Stimulated activated CD4-positive, alpha-beta T cell treated with anti-CD3 and anti-CD28 coated beads, Interleukin-4, amount 100 ng/mL, for 24 hours (primary cell): ENCODE measurements at regions not wholly inside any gene's neighbourhood (a gene's known extent, or its start where the extent isn't known, plus 50 kb on each side); places are given as distances from the start of the nearest gene placed in this dataset.

ENCODE experiments used
- DNase-seq: peaks from one replicate; pipeline ENCODE4 v3.0.0-alpha.2; 2020

- no peak for DNase-seq
Measured at GRCh38 chr11:130720232-130721022, 195.9 kb downstream of the SNX19 start.

- no peak for DNase-seq
Measured at GRCh38 chr11:130721023-130721681, 195.1 kb downstream of the SNX19 start.

- DNase-seq = no peak
Measured at GRCh38 chr11:130721736-130722135, 194.5 kb downstream of the SNX19 start.

- no peak for DNase-seq
Measured at GRCh38 chr11:130722401-130722800, 193.9 kb downstream of the SNX19 start.

GRCh38 chr11:130725421-130726233, 190.7 kb downstream of the SNX19 start:
- DNase-seq = no peak

DNA sequence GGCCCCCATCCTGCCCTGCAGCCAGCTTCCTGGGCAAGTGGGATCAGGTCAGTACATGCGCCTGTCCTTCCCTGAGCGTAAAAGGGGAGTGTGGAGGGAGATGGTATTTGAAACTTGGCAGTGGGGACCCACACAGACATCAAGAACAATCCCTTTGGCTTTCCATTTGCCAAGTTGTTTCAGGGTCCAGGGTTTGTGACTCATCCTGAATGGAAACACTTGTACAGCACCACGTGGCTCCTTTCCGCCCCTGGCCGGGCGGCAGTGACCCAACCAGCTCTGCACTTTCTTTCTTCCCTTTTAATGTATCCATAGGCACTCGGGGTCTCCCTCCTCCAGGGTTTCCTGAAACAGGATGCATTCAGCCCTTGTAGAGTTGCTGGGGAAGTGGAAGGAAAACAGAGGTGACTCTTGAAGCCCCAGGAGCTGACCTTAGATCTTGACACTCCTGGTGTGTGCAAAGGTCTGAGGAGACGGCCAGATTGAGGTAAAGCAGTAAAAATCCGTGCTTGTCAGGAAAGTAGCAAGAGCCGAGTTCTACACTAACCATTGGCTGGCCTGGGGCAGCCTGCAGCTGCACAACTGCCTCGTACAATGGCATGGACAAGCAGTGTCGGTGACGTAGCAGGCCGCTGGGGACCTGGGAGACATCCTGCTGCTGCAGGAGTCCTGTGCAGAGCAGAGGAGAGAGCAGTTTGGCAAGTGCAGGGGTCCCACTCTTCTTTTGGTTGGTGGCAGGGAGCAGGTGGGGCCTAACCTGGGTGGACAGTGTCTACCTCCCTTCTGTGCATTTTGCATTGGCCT, 189.8 kb downstream of the SNX19 start:
- DNase-seq = no peak

DNA sequence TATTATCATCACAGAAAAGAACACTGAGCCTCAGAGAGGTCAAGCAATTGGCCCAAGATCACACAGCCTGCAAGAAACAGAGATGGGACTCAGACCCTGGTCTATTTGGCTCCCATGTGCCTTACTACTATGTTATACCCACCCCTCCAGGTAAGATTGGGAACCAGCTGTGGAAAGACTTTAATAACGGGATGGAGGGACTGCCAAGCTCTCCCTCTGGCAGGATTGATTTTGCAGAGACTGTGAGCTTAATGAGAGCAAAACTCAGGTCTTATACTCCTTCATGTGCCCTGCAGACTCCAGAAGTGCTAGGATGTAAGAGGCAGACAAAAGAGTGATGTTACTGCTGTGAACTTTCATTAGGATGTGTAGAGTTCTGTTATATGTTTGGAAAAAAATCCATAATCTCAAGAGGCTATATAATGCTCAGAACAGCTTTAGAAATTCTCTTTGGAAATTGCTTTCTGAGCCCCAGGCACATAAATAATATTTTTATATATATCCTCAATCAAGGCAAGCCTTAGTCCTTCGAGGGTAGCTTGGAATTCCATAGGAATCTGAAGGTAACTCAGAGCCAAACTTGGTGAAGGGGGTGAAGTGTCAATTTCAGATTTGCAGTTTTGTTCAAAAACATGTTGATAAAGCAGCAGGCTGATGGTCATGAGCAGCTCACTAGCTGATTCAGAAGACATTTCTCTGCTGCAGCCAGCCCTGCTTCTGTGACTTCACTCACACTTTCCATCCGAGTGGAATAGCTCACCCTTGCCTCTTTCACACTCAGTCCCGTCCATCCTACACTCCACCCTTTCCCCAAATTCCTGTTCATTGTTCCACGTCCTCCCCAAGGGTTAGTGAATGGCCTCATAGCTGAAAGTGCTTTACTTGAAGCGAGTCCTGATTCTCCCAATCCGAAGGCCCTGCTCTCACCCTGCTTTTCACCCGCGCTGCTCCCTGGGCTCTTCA, 188.8 kb downstream of the SNX19 start:
- no peak for DNase-seq

DNA sequence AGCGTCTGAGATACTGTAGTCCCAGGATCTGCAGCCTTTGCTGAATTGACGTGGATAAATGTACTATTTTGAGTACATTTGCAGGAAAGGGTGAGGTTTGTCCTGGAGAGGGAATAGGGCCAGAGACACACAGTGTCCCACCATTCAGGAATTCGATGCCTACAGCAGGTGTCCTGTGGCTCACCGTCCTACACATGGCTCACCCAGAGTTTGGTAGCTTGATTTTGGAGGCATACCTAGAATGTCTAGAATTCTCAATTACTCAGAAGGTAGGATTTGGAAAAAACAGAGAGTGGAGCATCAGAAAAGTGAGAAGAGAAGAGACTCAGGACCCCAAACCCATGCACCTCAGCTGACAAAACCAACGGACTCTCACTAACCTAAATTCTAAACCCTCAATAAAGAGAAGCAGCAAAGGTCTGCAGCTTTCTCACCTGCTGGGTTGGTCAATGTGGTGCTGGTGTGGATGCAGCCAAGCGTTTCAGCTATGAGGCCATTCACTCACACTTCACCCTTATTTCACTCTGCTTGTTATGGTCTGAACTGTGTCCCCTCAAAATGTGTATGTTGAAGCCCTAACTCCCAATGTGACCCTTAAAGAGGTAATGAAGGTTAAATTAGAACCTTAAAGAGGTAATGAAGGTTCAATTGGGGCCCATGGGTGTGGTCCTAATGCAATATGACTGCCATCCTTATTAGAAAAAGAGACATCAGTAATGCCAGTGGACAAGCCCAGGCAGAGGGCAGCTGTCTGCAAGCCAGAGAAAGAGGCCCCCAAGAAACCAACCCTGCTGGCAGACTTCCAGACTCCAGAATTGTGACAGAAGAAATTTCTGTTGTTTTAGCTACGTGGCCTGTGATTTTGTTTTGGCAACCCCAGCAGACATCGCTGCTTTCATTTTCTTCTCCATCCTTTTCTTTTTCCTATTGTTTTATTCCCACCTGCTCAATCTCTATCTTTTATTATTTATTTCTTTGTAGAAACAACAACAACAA, 187.8 kb downstream of the SNX19 start:
- DNase-seq = no peak

- DNase-seq = no peak
Measured at GRCh38 chr11:130729193-130729592, 187.1 kb downstream of the SNX19 start.

DNA sequence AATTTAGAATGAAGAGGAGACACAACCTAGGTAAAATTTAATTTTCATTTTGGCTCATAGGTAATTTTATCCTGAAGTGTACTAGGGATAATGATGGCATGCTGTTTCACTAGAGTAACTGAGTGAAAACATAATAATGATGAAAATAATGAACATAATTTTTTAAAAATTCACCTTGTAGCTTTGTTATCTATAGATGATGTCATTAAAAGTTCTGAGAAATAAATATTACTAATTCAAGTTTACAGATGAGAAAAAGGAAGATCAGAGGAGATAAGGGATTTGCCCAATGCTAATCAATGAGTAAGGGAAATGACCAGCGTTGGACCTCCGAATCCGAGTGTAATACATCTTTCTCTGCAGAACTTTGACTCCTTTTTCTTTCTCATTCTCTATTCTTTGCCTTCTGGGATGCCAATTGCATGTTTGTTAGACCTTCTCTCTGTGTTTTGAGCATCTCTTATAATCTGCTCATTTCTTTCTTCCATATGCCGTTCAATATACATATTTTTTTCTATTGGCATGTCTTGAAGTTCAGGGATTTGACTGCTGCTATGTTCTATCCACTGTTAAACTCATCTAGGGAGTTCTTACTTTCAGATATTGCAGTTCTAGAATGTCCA, 186.5 kb downstream of the SNX19 start:
- no peak for DNase-seq

GRCh38 chr11:130731401-130731800, 184.9 kb downstream of the SNX19 start:
- DNase-seq = no peak

- no peak for DNase-seq
Measured at GRCh38 chr11:130732476-130732875, 183.8 kb downstream of the SNX19 start.

DNA sequence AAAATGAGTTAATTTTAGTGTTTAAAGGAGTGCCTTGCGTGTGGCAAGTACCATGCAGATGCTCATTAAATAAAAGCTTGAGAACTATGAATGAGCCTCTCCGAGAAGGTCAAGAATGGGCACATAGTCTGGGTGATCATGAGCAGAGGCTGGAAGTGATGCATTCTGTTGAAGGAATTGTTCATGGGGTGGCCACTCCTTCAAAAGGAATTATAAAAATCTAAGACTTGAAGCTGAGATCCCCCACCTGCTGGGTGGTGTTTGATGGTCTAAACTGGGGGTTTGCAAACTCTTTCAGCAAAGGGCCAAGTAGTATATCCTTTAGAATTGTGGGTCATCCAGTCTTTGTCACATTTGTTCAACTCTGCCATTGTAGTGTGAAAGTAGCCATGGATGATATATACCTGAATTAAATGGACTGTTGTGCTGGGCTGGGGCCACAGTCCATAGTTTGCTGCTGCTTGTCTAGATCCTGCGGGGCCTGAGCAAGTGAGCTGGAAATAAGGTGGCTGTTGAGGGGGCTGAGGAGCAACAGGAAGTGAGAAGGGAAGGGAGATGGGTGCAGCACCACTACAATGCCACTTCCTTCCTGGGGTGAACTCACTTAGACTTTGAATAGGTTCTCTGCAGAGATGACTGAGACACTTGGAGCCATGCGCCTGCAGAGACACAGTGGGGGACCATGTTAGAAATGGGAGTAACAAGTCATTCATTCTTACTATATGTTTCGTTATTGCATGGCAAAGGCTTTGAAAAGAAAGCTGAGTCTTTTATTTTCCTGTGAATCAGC, 179.0 kb downstream of the SNX19 start:
- no peak for DNase-seq

DNA sequence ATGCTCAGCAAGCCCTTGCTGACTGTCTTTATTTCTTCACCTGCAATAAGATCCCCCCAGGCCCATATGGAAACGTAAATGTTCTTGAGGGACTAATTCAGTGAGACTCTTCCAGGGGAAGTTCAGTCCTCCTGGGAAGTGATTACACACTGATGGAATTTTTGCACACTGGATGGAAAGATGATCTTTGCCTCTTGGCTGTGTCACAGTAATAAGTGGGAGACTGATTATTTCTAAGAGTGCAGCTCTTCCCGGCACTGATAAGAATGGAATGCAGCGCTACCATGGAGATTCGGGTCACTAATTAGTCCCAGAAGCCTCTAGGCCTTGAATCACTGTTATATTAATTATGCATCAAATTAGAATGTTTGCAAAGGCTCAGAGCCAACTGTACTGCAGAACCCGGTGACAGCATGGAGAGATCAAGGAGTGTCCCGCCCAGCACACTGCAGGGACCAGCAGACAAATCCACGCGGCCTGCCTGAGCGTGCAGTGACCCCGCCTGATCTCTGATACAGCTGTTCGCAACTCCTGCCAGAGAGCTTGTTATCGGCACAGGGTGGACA, 178.3 kb downstream of the SNX19 start:
- no peak for DNase-seq

- no peak for DNase-seq
Measured at GRCh38 chr11:130738611-130739010, 177.7 kb downstream of the SNX19 start.

GRCh38 chr11:130740819-130741218, 175.5 kb downstream of the SNX19 start:
- DNase-seq = no peak

DNA sequence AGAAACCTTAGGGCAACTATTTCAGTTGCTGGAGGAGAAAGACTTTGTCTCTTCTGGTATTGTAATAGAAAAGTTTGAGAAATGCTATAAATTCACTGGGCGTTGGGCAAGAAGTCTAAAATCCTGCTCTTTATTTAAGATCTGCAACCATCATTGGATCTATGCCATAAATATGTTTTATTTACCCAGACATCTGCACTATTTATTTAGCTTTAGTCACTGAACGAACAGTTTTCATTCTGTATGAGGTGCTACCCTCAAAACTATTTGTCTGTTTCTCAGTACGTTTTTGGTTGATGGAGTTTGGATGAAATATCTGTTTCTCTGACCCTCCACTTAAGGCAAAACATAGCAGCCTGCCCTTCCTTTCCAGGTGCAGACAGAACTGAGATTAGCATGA, 171.5 kb downstream of the SNX19 start:
- no peak for DNase-seq

GRCh38 chr11:130749216-130749615, 167.1 kb downstream of the SNX19 start:
- DNase-seq = no peak
